SU-DHL-6 (cell line): ENCODE measurements at regions not wholly inside any gene's neighbourhood (a gene's known extent, or its start where the extent isn't known, plus 50 kb on each side); places are given as distances from the start of the nearest gene placed in this dataset.

Experiments used
- EZH2phosphoT487 ChIP-seq: fragments of 200-600 bp; sonication (generic), shearing (Covaris generic); conservative IDR thresholded peaks from 2 replicates; pipeline ENCODE4 v1.6.1; 2018; ENCODE audit warnings: mild to moderate bottlenecking, antibody characterized with exemption, low read length, moderate library complexity, mixed read lengths
- TF ChIP-seq, protein P1 (sequence below): fragments of 200-600 bp; sonication (generic); IDR thresholded peaks from one replicate; pipeline ENCODE4 v1.5.1; 2017; ENCODE audit warnings: antibody characterized with exemption, mild to moderate bottlenecking, low read length, moderate library complexity; ENCODE audit not compliant: insufficient read depth, poor library complexity, severe bottlenecking

DNA sequence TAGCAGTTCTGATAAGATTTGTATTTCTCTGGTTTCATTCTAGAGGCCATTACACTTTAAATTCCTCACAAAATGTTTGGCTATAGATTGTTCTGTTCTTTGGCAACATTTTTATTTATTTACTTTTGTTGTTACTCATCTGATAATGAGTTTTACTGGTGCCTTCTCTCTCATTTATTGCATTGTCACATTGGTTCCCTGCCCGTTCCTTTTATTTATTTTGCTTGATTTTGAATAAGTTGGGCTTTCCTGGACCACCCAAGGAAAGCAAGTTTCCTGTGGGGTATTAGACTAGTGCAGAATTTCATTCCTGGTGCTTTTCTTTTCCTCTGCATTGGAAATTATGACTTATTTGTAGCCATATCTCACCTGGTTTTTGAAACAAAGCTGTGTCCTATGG lies 232.0 kb downstream of the SOCS6 start:
- no peak for TF ChIP-seq EZH2phosphoT487
- TF ChIP-seq, protein P1, sequence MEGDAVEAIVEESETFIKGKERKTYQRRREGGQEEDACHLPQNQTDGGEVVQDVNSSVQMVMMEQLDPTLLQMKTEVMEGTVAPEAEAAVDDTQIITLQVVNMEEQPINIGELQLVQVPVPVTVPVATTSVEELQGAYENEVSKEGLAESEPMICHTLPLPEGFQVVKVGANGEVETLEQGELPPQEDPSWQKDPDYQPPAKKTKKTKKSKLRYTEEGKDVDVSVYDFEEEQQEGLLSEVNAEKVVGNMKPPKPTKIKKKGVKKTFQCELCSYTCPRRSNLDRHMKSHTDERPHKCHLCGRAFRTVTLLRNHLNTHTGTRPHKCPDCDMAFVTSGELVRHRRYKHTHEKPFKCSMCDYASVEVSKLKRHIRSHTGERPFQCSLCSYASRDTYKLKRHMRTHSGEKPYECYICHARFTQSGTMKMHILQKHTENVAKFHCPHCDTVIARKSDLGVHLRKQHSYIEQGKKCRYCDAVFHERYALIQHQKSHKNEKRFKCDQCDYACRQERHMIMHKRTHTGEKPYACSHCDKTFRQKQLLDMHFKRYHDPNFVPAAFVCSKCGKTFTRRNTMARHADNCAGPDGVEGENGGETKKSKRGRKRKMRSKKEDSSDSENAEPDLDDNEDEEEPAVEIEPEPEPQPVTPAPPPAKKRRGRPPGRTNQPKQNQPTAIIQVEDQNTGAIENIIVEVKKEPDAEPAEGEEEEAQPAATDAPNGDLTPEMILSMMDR, result no peak
